H1 (cell line): ENCODE measurements at regions not wholly inside any gene's neighbourhood (a gene's known extent, or its start where the extent isn't known, plus 50 kb on each side); places are given as distances from the start of the nearest gene placed in this dataset.

Source experiments
- CTCF ChIA-PET: fragments of 300-600 bp; sonication (Branson Sonifier 250); formaldehyde crosslinking; loops from one replicate; lab custom pipeline; 2021; ENCODE audit not compliant: partially characterized antibody; lab: Charles Lee
- POLR2A ChIA-PET: fragments of 300-600 bp; sonication (Branson Sonifier 250); formaldehyde crosslinking; loops from one replicate; lab custom pipeline; 2021; ENCODE audit warnings: inconsistent platforms; ENCODE audit not compliant: partially characterized antibody; lab: Charles Lee
- DNase-seq, 2 experiments: peaks; one replicate each; pipeline versions ENCODE4 v3.0.0 to v3.0.0-alpha.2; 2010 to 2022; ENCODE audit warnings: low spot score in 2 of 2, low read depth in 1 of 2, mixed read lengths in 1 of 2
- FAIRE-seq: peaks from 2 replicates; lab custom pipeline; 2011; peaks lifted over from hg19 to GRCh38; lab: Jason Lieb, UNC
- H2AFZ ChIP-seq: 2 replicates; pipeline ENCODE4 v1.8.1; 2012; ENCODE audit warnings: low read length, inconsistent platforms
- H2AK5ac ChIP-seq: 2 replicates; pipeline ENCODE4 v1.6.1; 2013; ENCODE audit warnings: low read depth, low read length
- H2BK120ac ChIP-seq: replicated peaks from 2 replicates; pipeline ENCODE3; 2013; ENCODE audit warnings: low read depth, low read length, inconsistent platforms
- H2BK12ac ChIP-seq: 2 replicates; pipeline ENCODE4 v1.6.1; 2013; ENCODE audit warnings: low read depth, low read length
- H2BK15ac ChIP-seq: 2 replicates; pipeline ENCODE4 v1.6.1; 2013; ENCODE audit warnings: low read length
- H2BK20ac ChIP-seq: 2 replicates; pipeline ENCODE4 v1.6.1; 2013; ENCODE audit warnings: low read length
- H2BK5ac ChIP-seq: 2 replicates; pipeline ENCODE4 v1.6.1; 2013; ENCODE audit warnings: low read depth, low read length
- H3K14ac ChIP-seq: 2 replicates; pipeline ENCODE4 v1.6.1; 2013; ENCODE audit warnings: inconsistent platforms; ENCODE audit not compliant: insufficient read length
- H3K18ac ChIP-seq: 2 replicates; pipeline ENCODE4 v1.6.1; 2013; ENCODE audit warnings: low read length; ENCODE audit errors: extremely low read depth
- H3K23ac ChIP-seq: 2 replicates; pipeline ENCODE4 v1.6.1; 2013; ENCODE audit warnings: inconsistent platforms; ENCODE audit not compliant: insufficient read length
- H3K23me2 ChIP-seq: 2 replicates; pipeline ENCODE4 v1.6.1; 2013; ENCODE audit warnings: low read depth, low read length
- H3K27ac ChIP-seq: 2 replicates; pipeline ENCODE4 v1.6.1; 2011; ENCODE audit warnings: low read depth, low read length, inconsistent platforms
- H3K27me3 ChIP-seq, 4 experiments: replicated peaks in 1 of 4; 1 replicate in 1 of 4; 2 replicates in 3 of 4; pipeline versions ENCODE4 v1.6.1 to v1.8.1; 2011 to 2013; ENCODE audit warnings: low read length in 3 of 4, mild to moderate bottlenecking in 3 of 4, inconsistent platforms in 2 of 4, mixed read lengths in 2 of 4, moderate library complexity in 1 of 4; ENCODE audit not compliant: control insufficient read depth in 3 of 4, insufficient read depth in 3 of 4; ENCODE audit errors: extremely low read depth in 1 of 4
- H3K36me3 ChIP-seq, 4 experiments: 2 replicates each; pipeline versions ENCODE4 v1.6.1 to v1.8.1; 2011 to 2013; ENCODE audit warnings: mild to moderate bottlenecking in 4 of 4, low read length in 3 of 4, moderate library complexity in 2 of 4, control low read depth in 1 of 4, inconsistent platforms in 1 of 4; ENCODE audit not compliant: insufficient read depth in 4 of 4, control insufficient read depth in 2 of 4
- H3K4ac ChIP-seq: replicated peaks from 2 replicates; pipeline ENCODE3; 2013; ENCODE audit warnings: low read length, low read depth, mixed read lengths, inconsistent platforms; ENCODE audit not compliant: insufficient read length
- H3K4me1 ChIP-seq, 4 experiments: replicated peaks in 1 of 4; 1 replicate in 1 of 4; 2 replicates in 3 of 4; pipeline versions ENCODE4 v1.6.1 to v1.8.1; 2011 to 2013; ENCODE audit warnings: low read length in 3 of 4, inconsistent platforms in 2 of 4, mixed read lengths in 1 of 4; ENCODE audit not compliant: insufficient read depth in 4 of 4, control insufficient read depth in 3 of 4
- H3K4me2 ChIP-seq, 2 experiments: 2 replicates each; pipeline versions ENCODE4 v1.6.1 to v1.8.1; 2011 to 2013; ENCODE audit warnings: low read depth in 2 of 2, low read length in 2 of 2, control low read depth in 1 of 2, inconsistent platforms in 1 of 2, mild to moderate bottlenecking in 1 of 2; ENCODE audit not compliant: insufficient read depth in 1 of 2
- H3K4me3 ChIP-seq, 4 experiments: fragments of 200-600, 300-600 bp in 1 of 4; sonication (generic), shearing (Covaris generic), sonication (Bioruptor Twin) in 1 of 4; 2 replicates each; pipeline versions ENCODE4 v1.5.1 to v1.8.1; 2011 to 2016; ENCODE audit warnings: low read length in 4 of 4, low read depth in 3 of 4, control low read depth in 2 of 4, inconsistent platforms in 2 of 4, mild to moderate bottlenecking in 2 of 4, mixed read lengths in 1 of 4, moderate library complexity in 1 of 4; ENCODE audit not compliant: insufficient read depth in 2 of 4; ENCODE audit errors: extremely low read depth in 1 of 4
- H3K56ac ChIP-seq: replicated peaks from 2 replicates; pipeline ENCODE3; 2013; ENCODE audit warnings: low read depth, mild to moderate bottlenecking, mixed read lengths, low read length, inconsistent platforms; ENCODE audit not compliant: insufficient read length
- H3K79me1 ChIP-seq: 2 replicates; pipeline ENCODE4 v1.6.1; 2013; ENCODE audit warnings: low read depth, low read length, control low read depth
- H3K79me2 ChIP-seq, 2 experiments: 2 replicates each; pipeline versions ENCODE4 v1.6.1 to v1.8.1; 2012 to 2013; ENCODE audit warnings: low read length in 2 of 2, mild to moderate bottlenecking in 2 of 2, inconsistent platforms in 1 of 2; ENCODE audit not compliant: insufficient read depth in 2 of 2, control insufficient read depth in 1 of 2
- H3K9ac ChIP-seq, 4 experiments: replicated peaks in 1 of 4; 1 replicate in 1 of 4; 2 replicates in 3 of 4; pipeline versions ENCODE4 v1.6.1 to v1.8.1; 2011 to 2013; ENCODE audit warnings: low read depth in 3 of 4, low read length in 3 of 4, control low read depth in 2 of 4, mild to moderate bottlenecking in 2 of 4, moderate library complexity in 2 of 4, inconsistent platforms in 1 of 4; ENCODE audit errors: extremely low read depth in 1 of 4
- H3K9me3 ChIP-seq, 2 experiments: 2 replicates each; pipeline versions ENCODE4 v1.6.1 to v1.8.1; 2012 to 2013; ENCODE audit warnings: mild to moderate bottlenecking in 2 of 2, moderate library complexity in 2 of 2, control low read depth in 1 of 2, inconsistent platforms in 1 of 2, low read depth in 1 of 2, low read length in 1 of 2, mixed read lengths in 1 of 2; ENCODE audit not compliant: insufficient read depth in 2 of 2
- H4K20me1 ChIP-seq, 2 experiments: replicated peaks in 1 of 2; 2 replicates each; pipeline versions ENCODE3 to v1.8.1; 2011 to 2013; ENCODE audit warnings: inconsistent platforms in 2 of 2, low read length in 2 of 2, mild to moderate bottlenecking in 1 of 2; ENCODE audit not compliant: insufficient read depth in 2 of 2, control insufficient read depth in 1 of 2
- H4K5ac ChIP-seq: 2 replicates; pipeline ENCODE4 v1.6.1; 2013; ENCODE audit warnings: low read length, low read depth, mixed read lengths, inconsistent platforms; ENCODE audit not compliant: insufficient read length
- H4K8ac ChIP-seq: 2 replicates; pipeline ENCODE4 v1.8.0; 2013; ENCODE audit warnings: mild to moderate bottlenecking, moderate library complexity, low read length, inconsistent platforms; ENCODE audit not compliant: insufficient read depth; ENCODE audit errors: extremely low read depth
- H4K91ac ChIP-seq: replicated peaks from 2 replicates; pipeline ENCODE3; 2013; ENCODE audit warnings: low read length, mixed read lengths, inconsistent platforms; ENCODE audit not compliant: insufficient read length
- ATF2 ChIP-seq: IDR thresholded peaks from 2 replicates; pipeline ENCODE4 v1.6.1; 2012; ENCODE audit warnings: low read length, inconsistent platforms
- CBX8 ChIP-seq: fragments of 300-800, 300-1000 bp; sonication (generic); IDR thresholded peaks from 2 replicates; pipeline ENCODE4 v1.7.1; 2016; ENCODE audit warnings: low read depth, low read length, borderline replicate concordance
- CREB1 ChIP-seq: IDR thresholded peaks from 2 replicates; pipeline ENCODE4 v1.6.1; 2012; ENCODE audit warnings: inconsistent platforms
- GABPA ChIP-seq: IDR thresholded peaks from 2 replicates; pipeline ENCODE4 v1.6.1; 2011; ENCODE audit warnings: mild to moderate bottlenecking, low read length, moderate library complexity, borderline replicate concordance; ENCODE audit not compliant: insufficient read depth
- KDM5A ChIP-seq: fragments of 200-600 bp; IDR thresholded peaks from 2 replicates; pipeline ENCODE4 v1.7.1; 2012; ENCODE audit warnings: mild to moderate bottlenecking, low read length, inconsistent platforms, mixed read lengths
- RFX5 ChIP-seq: IDR thresholded peaks from 2 replicates; pipeline ENCODE4 v1.6.1; 2011; ENCODE audit warnings: low read depth, low read length, improper control_type of control experiment, borderline replicate concordance
- SAP30 ChIP-seq: fragments of 300-600 bp; sonication (generic); IDR thresholded peaks from 2 replicates; pipeline ENCODE4 v1.7.1; 2012; ENCODE audit warnings: low read length, moderate library complexity, mild to moderate bottlenecking, inconsistent platforms; ENCODE audit not compliant: insufficient read depth, insufficient replicate concordance
- SIN3A ChIP-seq, 2 experiments: IDR thresholded peaks in 1 of 2; conservative IDR thresholded peaks in 1 of 2; 2 replicates each; pipeline ENCODE4 v1.6.1; 2011 to 2012; ENCODE audit warnings: low read length in 2 of 2, improper control_type of control experiment in 1 of 2, low read depth in 1 of 2, mild to moderate bottlenecking in 1 of 2
- SIX5 ChIP-seq: IDR thresholded peaks from 2 replicates; pipeline ENCODE4 v1.6.1; 2011; ENCODE audit warnings: mild to moderate bottlenecking, low read depth, low read length
- SP1 ChIP-seq: IDR thresholded peaks from 2 replicates; pipeline ENCODE4 v1.6.1; 2011; ENCODE audit warnings: low read depth, low read length
- SP4 ChIP-seq: IDR thresholded peaks from 2 replicates; pipeline ENCODE4 v1.6.1; 2012; ENCODE audit warnings: low read length, inconsistent platforms
- TBP ChIP-seq: IDR thresholded peaks from 2 replicates; pipeline ENCODE4 v1.6.1; 2011; ENCODE audit warnings: low read depth, low read length, improper control_type of control experiment
- WGBS, 2 experiments: shearing (Covaris generic) in 1 of 2; methylation state at CpG; one replicate each; pipeline versions ENCODE4 v1.1.6 to v1.1.7; 2013 to 2015; ENCODE audit warnings: low lambda C conversion rate in 2 of 2, mixed read lengths in 2 of 2, inconsistent platforms in 1 of 2, low coverage in 1 of 2, missing lambda C conversion rate in 1 of 2; ENCODE audit not compliant: insufficient replicate concordance in 2 of 2, insufficient coverage in 1 of 2, insufficient read length in 1 of 2; ENCODE audit errors: extremely low coverage in 1 of 2, missing lambda C conversion rate in 1 of 2; 5-methylcytosine and 5-hydroxymethylcytosine counted together
- TF ChIP-seq, protein P1 (sequence below): IDR thresholded peaks from 2 replicates; pipeline ENCODE4 v1.6.1; 2012; ENCODE audit warnings: inconsistent platforms

GRCh38 chr2:204312105-204312504 lies 233.2 kb upstream of the PARD3B start:
- no peaks in the 10 kb centered on the region for H3K36me3 ChIP-seq
- no peaks in the 10 kb centered on the region for H3K79me2 ChIP-seq
- H3K56ac ChIP-seq: no peak overlapping the region
- no peak overlapping the region for H2BK5ac ChIP-seq
- peaks cover 2 to 23% (median 12%) of the 10 kb centered on the region in 4 experiments; a peak in 6 of 7 replicates for H3K4me1 ChIP-seq
- H3K27ac ChIP-seq: no peak overlapping the region
- POLR2A ChIA-PET: no interaction called here
- no peak overlapping the region for H3K4me2 ChIP-seq
- H3K23me2 ChIP-seq: no peaks in the 10 kb centered on the region
- CTCF ChIA-PET: interaction anchor here (1.0 to 2.2 kb wide), 7 partner anchors 12 to 227 kb away, joined by 3 to 10 read pairs (median 3); no protein-coding TSS in a partner anchor
- no peaks in the 10 kb centered on the region for H3K79me1 ChIP-seq
- no peak overlapping the region for H3K23ac ChIP-seq
- no peak overlapping the region for H4K8ac ChIP-seq
- H4K20me1 ChIP-seq: no peaks in the 10 kb centered on the region
- H3K14ac ChIP-seq: no peak overlapping the region
- H4K5ac ChIP-seq: no peak overlapping the region
- H2BK15ac ChIP-seq: no peak overlapping the region
- no peak overlapping the region for H3K4me3 ChIP-seq
- DNase-seq (no peak), FAIRE-seq (no peak)
- no peak overlapping the region; the same call in 1 of the 2 replicates for H2BK20ac ChIP-seq
- H3K4ac ChIP-seq: no peak overlapping the region
- H3K9ac ChIP-seq: no peak overlapping the region
- H3K9me3 ChIP-seq: no peaks in the 10 kb centered on the region
- 68% methylated on average over 8 of the region's 8 CpGs; no CpG with 5 or more reads in 1 of the 2 experiments for WGBS, 2 experiments
- no peak overlapping the region for H4K91ac ChIP-seq
- H2AFZ ChIP-seq: no peak overlapping the region
- H2AK5ac ChIP-seq: no peak overlapping the region
- no peak overlapping the region for H2BK12ac ChIP-seq
- no peaks in the 10 kb centered on the region for H3K27me3 ChIP-seq
- no peak overlapping the region for H3K18ac ChIP-seq
- H2BK120ac ChIP-seq: no peak overlapping the region
- TF ChIP-seq CBX8: no peak
- no peak for TF ChIP-seq SIN3A (conservative IDR thresholded peaks at IDR 0.05 in 1 of 2, IDR thresholded peaks at IDR 0.05 in 1 of 2; ENCODE audit: low read depth in 1 of 2, low read length in 2 of 2)
- TF ChIP-seq ATF2: no peak
- no peak for TF ChIP-seq GABPA
- TF ChIP-seq SP4: no peak
- no peak for TF ChIP-seq CREB1
- TF ChIP-seq TBP: no peak
- TF ChIP-seq RFX5: no peak
- TF ChIP-seq SP1: no peak
- no peak for TF ChIP-seq SAP30
- no peak for TF ChIP-seq SIX5
- TF ChIP-seq KDM5A: no peak
- TF ChIP-seq, protein P1, sequence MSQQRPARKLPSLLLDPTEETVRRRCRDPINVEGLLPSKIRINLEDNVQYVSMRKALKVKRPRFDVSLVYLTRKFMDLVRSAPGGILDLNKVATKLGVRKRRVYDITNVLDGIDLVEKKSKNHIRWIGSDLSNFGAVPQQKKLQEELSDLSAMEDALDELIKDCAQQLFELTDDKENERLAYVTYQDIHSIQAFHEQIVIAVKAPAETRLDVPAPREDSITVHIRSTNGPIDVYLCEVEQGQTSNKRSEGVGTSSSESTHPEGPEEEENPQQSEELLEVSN: no peak
